Stimulated activated CD8-positive, alpha-beta memory T cell treated with anti-CD3 and anti-CD28 coated beads, Interleukin-12 subunit alpha, Interleukin-12 subunit beta, amount 100 ng/mL, for 4 hours (primary cell): ENCODE measurements at regions not wholly inside any gene's neighbourhood (a gene's known extent, or its start where the extent isn't known, plus 50 kb on each side); places are given as distances from the start of the nearest gene placed in this dataset.
"Not testable (repeated sequence)": the region's sequence is repeated elsewhere in the genome, so short reads cannot be mapped to it uniquely, and the experiment has no call there.

Experiments used
- DNase-seq: peaks from one replicate; pipeline ENCODE4 v3.0.0-alpha.2; 2020; ENCODE audit warnings: low read depth

DNA sequence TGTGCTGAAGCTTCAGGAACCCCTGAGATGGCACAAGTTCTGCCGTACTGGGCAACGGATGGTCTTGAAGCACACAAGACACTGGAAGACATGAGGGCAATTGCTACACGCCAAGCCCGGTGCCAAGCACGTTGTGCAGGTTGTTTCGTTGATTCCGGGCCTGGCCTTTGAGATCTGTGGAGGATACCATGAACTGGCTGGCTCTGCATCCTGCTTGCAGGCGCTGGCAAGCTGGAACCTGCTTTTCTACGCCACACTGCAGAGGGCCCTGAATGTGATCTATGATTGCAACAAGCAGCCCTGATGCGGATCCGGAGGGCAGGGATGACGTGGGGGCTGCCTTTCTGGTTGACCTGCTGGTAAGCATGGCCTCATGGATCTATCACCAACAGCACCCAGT is 262.5 kb upstream of the ATP10A start:
- DNase-seq: no peak

- DNase-seq: no peak
Measured at GRCh38 chr15:26119322-26119721, 256.2 kb upstream of the ATP10A start.

DNA sequence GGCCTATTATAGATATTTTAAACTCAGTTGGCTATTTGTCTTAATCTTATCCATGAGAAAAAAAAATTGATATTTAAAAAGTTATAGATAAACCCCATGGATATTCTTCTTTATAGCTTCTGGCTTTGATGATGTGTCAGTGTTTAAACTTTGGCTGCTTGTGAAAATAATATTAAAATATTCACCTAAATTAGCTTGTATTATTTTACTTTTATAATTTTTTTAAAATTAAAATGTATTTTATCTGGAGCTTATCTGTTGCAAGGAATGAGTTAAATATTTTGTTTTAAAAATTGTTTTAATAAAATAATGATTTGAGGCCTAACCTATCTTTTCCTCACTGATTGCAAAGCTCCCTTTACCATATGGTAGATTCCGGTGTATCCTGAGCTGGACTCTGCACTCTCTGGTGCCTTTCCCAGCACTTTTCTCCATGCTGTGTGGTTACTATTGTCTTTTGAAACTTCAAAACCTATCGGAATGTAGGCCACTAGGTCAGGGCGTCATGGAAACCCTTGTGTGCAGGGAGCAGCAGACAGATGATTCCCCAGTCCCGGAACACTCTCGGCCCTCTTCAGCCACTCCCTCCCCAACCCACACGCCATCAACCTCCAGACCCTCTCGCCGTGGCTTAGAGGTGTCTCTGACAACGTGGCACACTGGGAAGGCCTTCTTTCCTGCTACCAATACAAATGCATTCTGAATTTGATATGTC is 252.3 kb upstream of the ATP10A start:
- DNase-seq: no peak

DNA sequence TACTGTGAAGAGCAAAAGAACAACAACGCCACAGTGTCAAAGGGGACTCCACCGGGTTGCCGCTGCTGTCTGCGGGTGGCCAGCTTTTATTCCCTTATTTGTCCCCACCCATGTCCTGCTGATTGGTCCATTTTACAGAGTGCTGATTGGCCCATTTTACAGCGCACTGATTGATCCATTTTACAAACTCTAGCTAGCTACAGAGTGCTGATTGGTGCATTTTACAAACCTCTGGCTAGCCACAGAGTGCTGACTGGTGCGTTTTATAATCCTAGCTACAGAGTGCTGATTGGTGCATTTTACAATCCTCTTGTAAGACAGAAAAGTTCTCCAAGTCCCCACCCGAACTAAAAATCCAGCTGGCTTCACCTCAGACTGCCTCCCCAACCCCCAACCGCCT is 251.0 kb upstream of the ATP10A start:
- DNase-seq: not testable (repeated sequence)

DNA sequence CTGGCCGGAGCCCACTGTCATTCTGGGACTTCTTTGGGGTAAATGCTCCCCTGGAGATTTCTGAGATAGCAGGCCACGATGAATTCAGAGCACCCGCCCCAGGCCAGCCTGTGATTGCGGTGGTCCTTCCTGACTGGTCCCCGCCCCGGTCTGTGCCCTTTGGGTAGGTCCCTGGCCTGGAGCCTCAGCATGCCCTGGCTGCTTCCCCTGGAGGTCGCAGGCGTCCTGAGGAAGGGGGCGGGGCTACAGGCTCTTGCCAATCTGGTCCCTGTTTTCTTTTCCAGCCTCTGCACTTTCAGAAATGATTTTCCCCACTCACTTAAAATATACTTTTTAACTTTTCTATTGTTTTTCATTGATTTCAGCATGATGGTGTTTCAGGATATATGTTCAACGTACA is 250.2 kb upstream of the ATP10A start:
- no peak for DNase-seq

- no peak for DNase-seq
Measured at GRCh38 chr15:26109203-26109602, 246.1 kb upstream of the ATP10A start.

- no peak for DNase-seq
Measured at GRCh38 chr15:26106556-26106955, 243.4 kb upstream of the ATP10A start.

GRCh38 chr15:26103002-26103404 is 239.9 kb upstream of the ATP10A start:
- no peak for DNase-seq

GRCh38 chr15:26102365-26102764 is 239.2 kb upstream of the ATP10A start:
- no peak for DNase-seq

DNA sequence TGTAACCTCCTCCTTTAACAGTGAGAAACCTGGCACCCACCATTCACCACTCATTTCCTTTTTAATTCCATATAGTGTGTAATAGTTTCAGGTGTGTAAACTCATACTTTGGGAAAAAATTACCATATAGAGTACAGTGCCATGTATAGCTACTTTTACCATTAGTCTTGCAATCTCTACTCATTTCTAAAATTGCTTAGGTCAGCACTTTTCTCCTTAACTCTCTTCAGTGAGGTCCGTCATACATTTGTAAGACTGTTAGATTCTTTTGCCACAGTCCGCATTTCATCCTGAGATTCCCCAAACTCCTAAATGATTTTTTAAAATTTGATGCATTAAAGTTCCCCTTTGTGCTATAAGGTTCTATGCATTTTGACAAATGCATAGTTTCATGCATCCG is 238.3 kb upstream of the ATP10A start:
- no peak for DNase-seq

GRCh38 chr15:26098801-26099200 is 235.7 kb upstream of the ATP10A start:
- no peak for DNase-seq

DNA sequence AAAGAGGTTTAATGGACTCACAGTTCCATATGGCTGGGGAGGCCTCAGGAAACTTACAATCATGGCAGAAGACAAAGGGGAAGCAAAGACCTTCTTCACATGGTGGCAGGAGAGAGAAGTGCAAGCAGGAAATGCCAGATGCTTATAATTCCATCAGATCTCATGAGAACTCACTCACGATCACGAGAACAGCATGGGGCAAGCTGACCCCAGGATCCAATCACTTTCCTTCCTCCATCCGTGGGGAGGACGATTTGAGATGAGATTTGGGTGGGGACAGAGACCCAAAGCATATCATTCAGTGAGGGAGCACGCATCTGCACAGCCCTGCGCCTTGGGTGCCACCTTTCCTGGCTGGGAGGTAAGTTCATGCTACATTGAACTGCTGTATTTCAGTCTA is 234.1 kb upstream of the ATP10A start:
- DNase-seq: no peak

GRCh38 chr15:26096581-26096980 is 233.5 kb upstream of the ATP10A start:
- DNase-seq: no peak

DNA sequence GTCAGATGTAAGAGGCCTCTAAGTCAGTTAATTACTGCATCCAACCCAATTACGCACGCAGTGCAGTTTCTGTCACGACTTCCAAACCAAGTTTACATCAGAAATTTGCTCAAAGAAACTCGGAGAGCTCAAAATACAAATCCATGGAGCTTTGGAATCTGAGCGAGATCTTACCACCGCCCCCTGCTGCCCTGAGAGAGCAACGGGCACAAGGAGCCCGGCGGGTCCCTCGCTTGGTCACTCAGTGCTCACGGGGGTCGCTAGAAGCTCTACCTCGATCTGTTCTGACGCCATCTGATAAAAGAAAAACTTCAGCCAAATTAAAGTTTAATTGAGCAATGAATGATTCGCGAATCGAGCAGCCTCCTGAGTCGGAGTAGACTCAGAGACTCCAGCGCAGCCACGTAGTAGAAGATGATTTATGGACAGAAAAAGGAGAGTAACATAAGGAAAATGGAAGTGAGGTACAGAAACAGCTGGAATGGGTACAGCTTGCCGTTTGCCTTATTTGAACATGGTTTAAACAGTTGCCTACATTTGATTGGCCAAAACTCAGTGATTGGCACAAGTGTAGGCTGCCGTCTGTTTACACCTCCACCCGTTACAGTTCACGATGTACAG is 232.7 kb upstream of the ATP10A start:
- DNase-seq: no peak

- no peak for DNase-seq
Measured at GRCh38 chr15:26091184-26091583, 228.1 kb upstream of the ATP10A start.

GRCh38 chr15:26087881-26088280 is 224.8 kb upstream of the ATP10A start:
- DNase-seq: no peak

- no peak for DNase-seq
Measured at GRCh38 chr15:26087395-26087794, 224.3 kb upstream of the ATP10A start.

DNA sequence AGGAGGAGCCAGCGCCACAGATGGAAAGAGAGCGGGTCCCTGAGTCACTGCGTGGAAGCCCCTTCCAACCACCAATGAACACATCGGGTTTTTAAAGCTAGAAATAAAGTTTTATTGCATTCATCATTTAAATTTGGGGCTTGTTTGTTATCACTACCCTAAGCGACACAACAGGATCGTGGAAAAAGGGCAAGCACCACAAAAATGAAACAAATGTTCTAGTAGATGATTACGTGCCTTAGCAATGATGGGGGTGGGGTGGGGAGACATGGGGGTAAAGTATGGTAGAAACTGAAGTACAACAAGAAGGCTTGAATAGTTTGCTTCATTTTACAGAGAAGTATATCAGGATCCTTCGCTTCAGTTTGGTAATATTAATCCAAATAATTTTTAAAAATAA is 221.6 kb upstream of the ATP10A start:
- DNase-seq: no peak

GRCh38 chr15:26083896-26084295 is 220.8 kb upstream of the ATP10A start:
- DNase-seq: no peak

DNA sequence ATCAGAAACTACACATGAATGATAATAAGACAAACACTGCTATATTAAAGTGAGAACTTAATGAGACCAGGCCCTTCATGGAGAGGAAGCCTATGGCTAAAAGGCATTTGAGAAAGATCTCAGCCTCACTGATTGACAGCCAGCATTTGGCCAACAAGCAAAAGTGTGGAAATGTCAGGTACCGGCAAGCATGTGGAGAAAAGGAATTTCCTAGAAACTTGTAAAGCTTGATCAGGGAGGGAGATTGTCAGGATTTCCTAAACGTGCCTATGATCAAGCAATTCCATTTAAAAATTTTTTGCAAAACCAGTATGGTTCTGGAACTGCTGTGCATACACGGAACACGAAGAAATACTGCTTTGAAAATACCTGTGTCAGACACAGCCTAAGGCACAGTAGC is 220.3 kb upstream of the ATP10A start:
- DNase-seq: no peak

GRCh38 chr15:26082221-26083109 is 219.3 kb upstream of the ATP10A start:
- peak; percentile 85 for DNase-seq

GRCh38 chr15:26081758-26082220 is 218.7 kb upstream of the ATP10A start:
- DNase-seq: no peak

DNA sequence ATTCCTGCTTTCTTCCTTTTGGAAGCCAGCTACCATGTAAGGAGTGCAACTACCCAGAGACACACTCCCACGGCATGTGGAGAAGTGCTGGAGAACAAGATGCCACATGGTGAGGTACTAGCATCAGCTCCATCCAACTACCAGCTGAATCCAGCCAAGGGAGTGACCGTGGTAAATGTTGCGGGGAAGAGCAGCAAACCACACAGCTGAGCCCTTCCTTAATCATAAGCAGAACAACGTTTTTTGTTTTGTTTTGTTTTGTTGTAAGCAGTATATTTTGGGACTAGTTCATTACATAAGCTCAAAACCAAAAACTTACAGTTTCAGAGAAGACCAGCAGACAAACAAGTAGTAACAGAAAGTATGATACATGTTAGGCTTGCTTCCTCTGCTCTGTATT is 212.6 kb upstream of the ATP10A start:
- DNase-seq: no peak
